ENCODE measurements at regions not wholly inside any gene's neighbourhood (a gene's known extent, or its start where the extent isn't known, plus 50 kb on each side); places are given as distances from the start of the nearest gene placed in this dataset.

GRCh38 chr13:108375772-108376171, 106.3 kb downstream of the TNFSF13B start:
- TF ChIP-seq CTCF (IDR thresholded peaks at IDR 0.05; ENCODE audit: low read length) (no peak), EZH2 (optimal IDR thresholded peaks at IDR 0.05; ENCODE audit: low read depth, low read length) (no peak)

Data from MM.1S (cell line).